HG03460 (cell line): ENCODE measurements at regions not wholly inside any gene's neighbourhood (a gene's known extent, or its start where the extent isn't known, plus 50 kb on each side); places are given as distances from the start of the nearest gene placed in this dataset.
"Not testable (repeated sequence)": the region's sequence is repeated elsewhere in the genome, so short reads cannot be mapped to it uniquely, and the experiment has no call there.

ENCODE experiments used
- ATAC-seq: cut with Tn5 transposase; IDR thresholded peaks from one replicate; pipeline ENCODE4 v1.9.1; 2021; ENCODE audit not compliant: unreplicated experiment

- no peak for ATAC-seq
Observed at GRCh38 chr1:181319907-181320306, 163.4 kb upstream of the CACNA1E start.

DNA sequence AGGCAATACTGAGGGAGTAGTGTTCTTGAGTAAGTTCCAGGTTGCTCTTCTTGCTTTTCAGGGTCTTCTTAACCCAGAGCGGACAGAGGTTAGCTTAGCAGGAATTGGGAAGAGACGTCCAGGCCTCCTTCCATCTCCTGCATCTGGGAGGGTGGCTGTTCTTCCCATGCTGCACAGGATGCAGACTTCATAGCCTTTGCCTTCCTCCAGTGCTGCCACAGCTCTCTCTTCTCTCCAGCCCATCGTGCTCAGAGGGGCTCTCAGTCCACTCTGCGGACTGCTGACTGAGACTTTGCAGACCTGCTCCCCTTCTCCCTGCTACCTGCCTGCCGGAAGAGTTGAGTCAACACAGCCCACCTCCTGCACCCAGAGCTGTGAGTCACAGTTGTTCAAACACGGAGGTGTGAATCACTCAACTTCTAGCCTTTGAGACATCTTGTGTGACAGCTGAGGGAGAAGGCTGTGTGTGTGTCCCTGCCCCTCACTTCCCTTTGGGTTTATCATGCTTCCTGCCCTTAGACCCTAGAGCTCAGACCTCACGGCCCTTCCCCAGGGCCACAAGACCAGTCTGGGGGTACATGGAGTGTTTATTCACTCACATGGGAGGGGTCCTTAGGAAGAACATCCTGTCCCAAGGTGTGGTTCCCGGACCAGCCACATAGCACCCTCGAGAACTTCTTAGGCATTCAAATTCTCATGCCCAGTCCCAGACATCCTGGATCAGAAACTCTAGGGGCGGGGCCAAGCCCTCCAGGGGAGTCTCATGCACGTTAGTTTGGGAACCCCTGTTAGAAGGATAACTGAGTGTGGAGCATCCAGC, 158.3 kb upstream of the CACNA1E start:
- ATAC-seq, result no peak

- not testable (repeated sequence) for ATAC-seq
Observed at GRCh38 chr1:181325765-181326164, 157.6 kb upstream of the CACNA1E start.

DNA sequence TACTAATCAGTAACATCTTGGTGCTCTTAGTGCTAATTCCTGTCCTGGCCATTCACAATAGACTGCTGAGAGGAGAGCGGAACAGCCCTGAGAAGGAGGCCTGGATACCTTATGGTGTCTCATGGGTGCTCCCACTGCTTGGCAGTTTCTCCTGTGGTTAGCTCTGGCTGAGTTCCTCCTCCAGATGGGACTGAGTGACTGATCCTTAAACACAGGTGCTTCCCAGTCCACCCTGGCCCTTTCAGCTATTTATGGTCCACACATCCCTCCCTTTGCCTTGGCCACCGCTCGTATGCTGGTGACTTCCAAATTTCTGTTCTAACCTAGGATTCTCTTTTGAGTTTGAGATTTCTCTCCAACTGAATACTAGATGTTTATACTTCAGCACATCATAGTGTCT, 157.0 kb upstream of the CACNA1E start:
- no peak for ATAC-seq

DNA sequence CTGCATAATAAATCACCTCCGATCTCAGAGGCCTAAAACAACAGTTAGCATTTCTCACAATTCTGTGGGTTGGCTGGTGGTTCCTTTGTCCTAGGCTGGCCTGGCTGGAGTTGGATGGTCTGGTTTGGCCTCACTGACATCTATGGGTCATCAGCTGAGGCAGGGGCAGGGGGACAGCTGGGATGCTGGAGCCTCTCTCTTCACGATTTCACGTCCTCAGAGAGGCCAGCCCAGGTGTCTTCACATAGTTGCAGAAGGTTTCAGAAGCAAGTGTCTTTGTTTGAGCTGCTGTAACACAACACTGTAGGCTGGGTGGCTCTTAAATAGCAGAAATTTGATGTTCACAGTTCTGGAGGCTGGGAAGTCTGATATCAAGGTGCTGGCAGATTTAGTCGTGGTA, 155.5 kb upstream of the CACNA1E start:
- no peak for ATAC-seq

- no peak for ATAC-seq
Observed at GRCh38 chr1:181334724-181335123, 148.6 kb upstream of the CACNA1E start.

DNA sequence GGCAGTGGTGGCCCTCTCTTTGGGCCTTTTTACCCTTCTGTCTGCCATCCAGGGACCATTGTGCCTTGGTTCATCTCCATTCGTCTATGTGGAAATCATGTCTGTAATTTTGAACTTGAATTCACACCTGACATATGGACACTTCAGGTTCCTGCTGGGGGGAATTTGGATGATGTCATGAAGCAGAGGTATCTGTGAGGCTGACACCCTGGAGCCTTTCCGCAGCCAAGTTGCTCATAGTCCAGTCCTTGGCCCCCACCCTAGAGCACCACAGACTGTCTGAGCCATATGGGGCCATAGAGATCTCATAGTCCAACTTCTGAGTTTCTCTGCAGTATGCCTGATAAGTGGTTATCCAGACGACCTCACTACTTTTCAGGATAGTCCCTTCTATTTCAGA, 147.7 kb upstream of the CACNA1E start:
- no peak for ATAC-seq

GRCh38 chr1:181341026-181341632, 142.2 kb upstream of the CACNA1E start:
- ATAC-seq, result no peak

DNA sequence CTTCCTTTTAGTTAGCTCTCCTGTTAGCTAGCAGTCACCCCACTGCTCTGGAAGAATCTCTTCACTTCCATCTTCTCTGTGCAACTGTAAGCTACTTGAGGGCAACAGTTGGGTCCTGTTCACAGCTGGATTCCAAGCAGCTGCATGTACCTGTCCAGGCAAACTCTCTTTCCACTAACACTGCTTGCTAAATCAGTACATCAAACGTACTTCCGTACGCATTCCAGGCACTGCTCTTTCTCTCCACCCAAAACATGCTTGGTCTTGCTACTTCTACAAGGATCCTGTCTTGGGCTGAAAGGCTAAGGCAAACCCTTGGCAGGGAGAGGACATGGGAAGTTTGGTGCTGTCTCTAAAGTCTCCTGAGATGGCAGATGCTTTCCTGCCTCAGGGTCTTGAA, 139.2 kb upstream of the CACNA1E start:
- ATAC-seq, result no peak

DNA sequence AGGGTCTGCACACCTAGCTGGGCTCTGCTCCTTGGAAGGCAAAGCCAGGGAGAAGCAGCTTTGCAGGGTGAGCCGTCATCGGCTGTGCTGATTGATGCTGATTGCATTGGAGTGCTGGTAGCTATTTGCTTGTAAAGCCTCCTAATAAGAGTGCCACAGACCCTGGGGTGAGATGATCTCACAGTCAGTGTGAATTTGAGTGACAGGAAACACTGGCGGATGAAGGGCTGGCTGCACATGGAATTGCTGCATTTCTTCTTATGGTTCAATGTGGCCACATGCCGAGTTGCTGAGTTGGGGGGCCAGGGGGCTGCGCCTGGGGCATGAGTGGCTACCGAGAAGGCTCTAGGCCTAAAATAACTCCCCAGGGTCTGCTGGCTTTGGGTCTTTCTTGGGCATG, 138.2 kb upstream of the CACNA1E start:
- ATAC-seq, result no peak

GRCh38 chr1:181347495-181348390, 135.6 kb upstream of the CACNA1E start:
- no peak for ATAC-seq

DNA sequence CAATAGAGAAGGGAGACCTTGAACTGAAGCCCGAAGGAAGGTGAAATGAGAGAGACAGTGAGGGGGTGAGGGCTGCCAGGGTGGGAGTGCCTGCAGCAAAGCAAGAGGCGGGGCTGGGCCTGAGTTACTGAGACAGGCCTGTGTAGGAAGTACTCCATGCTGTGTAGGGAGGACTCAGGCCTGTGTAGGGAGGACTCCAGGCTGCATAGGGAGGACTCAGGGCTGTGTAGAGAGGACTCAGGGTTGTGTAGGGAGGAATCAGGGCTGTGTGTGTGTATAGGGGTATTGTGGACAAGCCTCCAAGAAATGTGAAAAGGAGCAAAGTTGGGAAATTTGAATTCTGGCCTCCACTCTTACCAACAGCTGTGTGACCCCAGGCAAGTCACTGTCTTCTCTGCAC, 133.8 kb upstream of the CACNA1E start:
- no peak for ATAC-seq

DNA sequence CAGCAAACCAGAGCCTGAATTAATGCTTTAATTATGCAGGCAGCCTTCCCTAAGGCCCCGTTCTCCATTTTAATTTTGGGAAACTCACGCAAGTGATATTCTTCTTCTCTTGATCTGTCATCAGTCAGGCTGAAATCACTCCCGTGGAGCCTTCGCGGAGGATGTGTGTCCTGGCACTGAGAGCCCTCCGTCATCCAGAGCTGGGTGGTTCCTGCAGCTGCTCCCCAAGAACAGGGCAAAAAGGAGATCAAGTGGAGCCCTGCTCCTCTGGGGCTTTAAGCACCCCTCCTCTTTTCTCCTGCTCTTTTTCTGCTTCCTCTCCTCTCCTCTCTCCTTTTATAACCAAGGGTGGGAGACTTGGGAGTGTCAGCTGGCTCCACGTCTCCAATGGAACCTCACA, 133.2 kb upstream of the CACNA1E start:
- ATAC-seq, result no peak

- no peak for ATAC-seq
Observed at GRCh38 chr1:181351740-181352139, 131.6 kb upstream of the CACNA1E start.

DNA sequence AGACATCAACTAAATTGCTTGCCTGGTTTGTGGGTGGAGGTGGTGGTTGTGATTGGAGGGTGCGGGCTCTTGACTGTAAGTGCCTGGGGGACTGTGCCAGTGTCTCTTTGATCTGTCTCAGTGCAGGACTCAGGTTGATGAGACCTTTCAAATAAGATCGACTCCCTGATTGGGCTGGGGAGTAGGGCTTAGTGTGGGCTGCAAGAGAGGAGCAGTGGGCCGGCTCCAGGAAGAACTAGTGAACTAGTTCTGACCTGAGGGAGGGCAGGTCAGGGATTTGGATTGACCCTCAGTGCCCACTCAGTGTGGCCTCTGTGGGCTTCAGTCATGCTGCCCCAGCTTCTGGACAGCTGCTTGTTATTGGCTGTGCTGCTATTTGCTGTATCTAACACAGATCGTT, 130.6 kb upstream of the CACNA1E start:
- ATAC-seq, result no peak

DNA sequence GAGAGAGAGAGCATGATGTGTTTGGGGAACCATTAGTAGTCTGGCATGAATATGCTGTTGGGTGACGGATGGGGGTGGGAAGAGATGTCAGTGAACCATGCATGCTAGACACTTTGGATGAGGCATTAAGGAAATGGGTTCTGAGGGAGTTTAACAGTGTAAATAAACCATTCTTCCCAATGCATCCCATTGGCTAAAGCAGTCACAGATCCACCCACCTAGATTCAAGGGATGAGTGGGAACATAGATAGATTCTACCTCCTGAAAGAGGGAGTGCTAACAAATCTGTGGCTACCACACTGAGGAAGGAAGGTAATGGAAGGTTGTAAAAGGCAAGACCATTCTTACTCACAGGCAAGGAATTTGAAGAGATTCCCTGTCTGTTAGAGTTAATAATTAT, 129.8 kb upstream of the CACNA1E start:
- no peak for ATAC-seq

DNA sequence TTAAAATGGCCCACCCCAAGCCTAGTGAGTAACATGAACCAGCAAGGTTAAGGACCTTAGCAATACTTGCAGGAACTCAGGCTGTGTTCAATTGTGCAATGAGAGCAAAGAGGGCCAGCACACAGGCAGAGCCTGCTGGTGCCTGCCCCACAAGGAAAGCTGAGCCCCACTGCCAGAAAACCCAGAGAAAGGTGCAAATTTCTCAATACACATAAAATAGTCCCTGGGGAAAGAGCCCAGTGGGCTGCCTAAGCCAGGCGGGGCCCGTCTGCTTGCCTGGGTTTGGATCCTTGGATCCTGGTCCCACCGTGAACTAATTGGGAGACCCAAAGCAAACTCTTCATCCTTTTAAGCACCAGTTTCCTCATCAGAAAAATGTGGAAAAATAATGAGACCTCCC, 128.5 kb upstream of the CACNA1E start:
- no peak for ATAC-seq

DNA sequence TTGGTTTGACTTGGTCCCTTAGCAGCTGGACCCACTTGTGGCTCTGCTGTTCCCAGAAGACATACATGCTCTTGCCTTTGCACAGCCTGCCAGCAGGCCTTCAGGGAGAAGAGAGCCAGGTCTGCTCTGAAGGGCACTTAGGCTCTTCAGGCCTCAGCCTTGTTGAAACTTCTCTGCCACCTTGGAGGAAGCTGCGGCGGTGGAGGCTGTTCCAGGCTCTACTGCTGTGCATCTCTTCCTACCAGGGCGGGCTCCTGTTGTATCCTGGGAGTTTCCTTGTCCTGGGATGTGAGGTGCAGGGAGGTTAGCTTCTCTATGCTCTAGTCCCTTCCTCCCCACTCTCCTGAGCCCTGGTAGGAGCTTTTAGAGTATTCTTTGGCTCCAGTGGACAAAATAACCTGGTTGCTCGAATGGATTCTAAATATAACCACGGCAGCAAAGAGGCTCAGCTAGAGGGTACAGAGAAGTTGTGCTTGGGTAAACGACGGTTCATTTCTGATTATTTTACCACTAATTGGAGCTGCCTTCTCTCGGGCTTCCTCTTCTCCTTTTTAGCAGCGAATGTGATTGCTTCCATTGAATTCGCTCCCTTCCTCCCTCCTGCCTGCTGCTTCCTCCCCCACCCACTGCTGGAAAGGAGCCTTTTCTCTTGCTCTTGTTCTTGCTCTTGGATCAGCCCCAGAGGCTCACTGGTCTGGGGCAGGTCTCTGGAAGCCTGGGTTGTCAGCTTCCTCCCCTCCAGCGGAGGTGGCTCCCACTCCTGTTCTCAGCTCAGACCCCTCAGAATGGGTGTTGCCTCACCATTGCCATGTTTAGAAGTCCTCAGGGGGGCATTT, 126.6 kb upstream of the CACNA1E start:
- no peak for ATAC-seq

DNA sequence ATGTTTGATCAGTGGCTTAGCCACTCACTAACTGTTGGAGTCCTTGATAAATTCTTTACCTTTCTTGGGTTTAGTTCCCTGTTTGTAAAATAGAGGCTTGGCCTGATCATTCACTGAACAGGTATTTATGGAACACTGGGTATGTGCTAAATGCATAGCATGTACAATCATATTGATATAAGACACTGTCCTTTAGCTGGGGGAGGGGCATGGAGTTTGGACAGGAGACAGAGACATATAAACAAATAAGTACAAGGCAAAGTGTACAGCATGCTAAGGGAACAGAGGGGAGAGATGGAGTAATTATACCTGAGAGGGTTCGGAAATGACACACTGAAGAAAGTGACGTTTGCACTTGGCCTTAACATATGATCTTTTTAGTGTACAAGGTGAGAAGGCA, 124.3 kb upstream of the CACNA1E start:
- no peak for ATAC-seq

DNA sequence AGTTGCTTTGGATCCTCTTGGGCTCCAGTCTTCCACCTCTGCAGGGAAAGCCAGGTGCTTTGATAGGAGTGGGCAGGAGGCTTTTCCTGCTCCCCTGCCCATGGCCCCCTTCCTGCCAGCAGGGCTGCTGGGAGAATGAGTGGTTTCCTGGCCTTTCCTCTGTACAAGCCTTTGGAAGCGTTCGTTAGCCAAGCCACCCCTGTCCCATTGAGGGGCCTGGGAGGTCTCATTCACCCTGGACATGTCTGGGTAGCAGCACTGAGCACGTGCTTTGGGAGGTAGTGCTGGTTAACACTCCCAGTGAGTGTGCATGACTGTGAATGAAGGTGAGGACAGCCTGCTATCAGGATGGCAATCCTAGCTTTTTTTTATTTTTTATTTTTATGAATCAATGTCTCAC, 118.5 kb upstream of the CACNA1E start:
- ATAC-seq, result no peak

DNA sequence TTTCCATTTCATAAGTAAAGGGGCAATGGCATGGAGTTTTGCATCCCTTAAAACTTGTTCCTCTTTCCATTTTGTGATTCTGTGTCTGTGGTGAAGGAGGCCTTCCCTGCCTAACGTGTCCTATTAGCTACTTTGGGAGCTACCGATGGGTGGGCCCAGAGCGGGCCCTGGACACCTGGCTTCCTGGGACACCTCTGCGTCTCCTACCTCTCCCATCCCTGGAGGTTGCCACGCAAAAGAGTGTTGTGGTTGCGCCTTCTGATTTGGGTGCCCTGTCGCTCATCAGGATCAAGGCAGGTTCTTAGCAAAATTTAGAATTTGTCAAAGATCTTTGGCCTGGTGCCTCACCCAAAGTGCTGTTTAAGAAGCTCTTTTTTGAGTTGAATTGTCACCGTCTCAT, 116.4 kb upstream of the CACNA1E start:
- no peak for ATAC-seq
